ENCODE measurements at regions not wholly inside any gene's neighbourhood (a gene's known extent, or its start where the extent isn't known, plus 50 kb on each side); places are given as distances from the start of the nearest gene placed in this dataset.

- DNase-seq = no peak
These were observed 857.9 kb upstream of the HTR2C start for GRCh38 chrX:113726009-113726408.

GRCh38 chrX:113699939-113700338 lies 859.3 kb upstream of the AMOT start:
- DNase-seq = no peak

- no peak for DNase-seq
These were observed 834.6 kb upstream of the AMOT start for GRCh38 chrX:113675278-113675677.

GRCh38 chrX:113651306-113651705 lies 810.7 kb upstream of the AMOT start:
- no peak for DNase-seq

GRCh38 chrX:113644426-113644825 lies 803.8 kb upstream of the AMOT start:
- DNase-seq = no peak

- no peak for DNase-seq
These were observed 793.9 kb upstream of the AMOT start for GRCh38 chrX:113634565-113634964.

GRCh38 chrX:113629326-113629725 lies 788.7 kb upstream of the AMOT start:
- DNase-seq = no peak

- no peak for DNase-seq
These were observed 753.7 kb upstream of the AMOT start for GRCh38 chrX:113594123-113594841.

- no peak for DNase-seq
These were observed 745.8 kb upstream of the AMOT start for GRCh38 chrX:113586281-113586898.

- DNase-seq = no peak
These were observed 739.9 kb upstream of the AMOT start for GRCh38 chrX:113580486-113580885.

GRCh38 chrX:113558576-113558975 lies 717.9 kb upstream of the AMOT start:
- DNase-seq = no peak

GRCh38 chrX:113551919-113552318 lies 711.3 kb upstream of the AMOT start:
- DNase-seq = peak; percentile 12

GRCh38 chrX:113548308-113549015 lies 707.8 kb upstream of the AMOT start:
- peak; percentile 92 for DNase-seq

- no peak for DNase-seq
These were observed 704.4 kb upstream of the AMOT start for GRCh38 chrX:113545040-113545439.

- no peak for DNase-seq
These were observed 699.1 kb upstream of the AMOT start for GRCh38 chrX:113539599-113540356.

GRCh38 chrX:113529426-113530013 lies 688.9 kb upstream of the AMOT start:
- DNase-seq = no peak

- DNase-seq = no peak
These were observed 682.2 kb upstream of the AMOT start for GRCh38 chrX:113522814-113523213.

GRCh38 chrX:113514906-113515305 lies 674.3 kb upstream of the AMOT start:
- DNase-seq = no peak

- no peak for DNase-seq
These were observed 672.2 kb upstream of the AMOT start for GRCh38 chrX:113512700-113513395.

- DNase-seq = no peak
These were observed 670.0 kb upstream of the AMOT start for GRCh38 chrX:113510586-113510985.

- DNase-seq = no peak
These were observed 652.3 kb upstream of the AMOT start for GRCh38 chrX:113492895-113493294.

GRCh38 chrX:113473418-113473817 lies 632.8 kb upstream of the AMOT start:
- no peak for DNase-seq

All from NCI-H146 (cell line).